ENCODE measurements at regions not wholly inside any gene's neighbourhood (a gene's known extent, or its start where the extent isn't known, plus 50 kb on each side); places are given as distances from the start of the nearest gene placed in this dataset.

DNA sequence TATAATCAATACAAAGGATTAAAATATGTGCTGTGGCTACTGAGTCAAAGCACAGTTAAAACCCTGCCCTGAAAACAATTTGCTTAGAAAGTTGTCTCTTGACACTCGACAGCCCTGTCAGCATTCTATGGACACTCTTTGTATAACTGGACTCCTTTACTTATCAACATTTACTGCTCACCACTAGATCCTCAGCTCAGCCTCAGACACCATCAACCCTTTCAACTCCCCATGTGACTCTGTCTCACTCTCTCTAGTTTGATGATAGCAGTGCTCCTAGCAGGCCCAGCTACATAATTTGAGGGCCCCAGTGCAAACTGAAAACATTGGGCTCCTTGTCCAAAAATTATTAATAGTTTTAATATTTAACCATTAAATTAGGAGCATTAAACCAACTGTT lies 181.8 kb downstream of the TENT5A start (continued):
- TF ChIP-seq, protein P1, sequence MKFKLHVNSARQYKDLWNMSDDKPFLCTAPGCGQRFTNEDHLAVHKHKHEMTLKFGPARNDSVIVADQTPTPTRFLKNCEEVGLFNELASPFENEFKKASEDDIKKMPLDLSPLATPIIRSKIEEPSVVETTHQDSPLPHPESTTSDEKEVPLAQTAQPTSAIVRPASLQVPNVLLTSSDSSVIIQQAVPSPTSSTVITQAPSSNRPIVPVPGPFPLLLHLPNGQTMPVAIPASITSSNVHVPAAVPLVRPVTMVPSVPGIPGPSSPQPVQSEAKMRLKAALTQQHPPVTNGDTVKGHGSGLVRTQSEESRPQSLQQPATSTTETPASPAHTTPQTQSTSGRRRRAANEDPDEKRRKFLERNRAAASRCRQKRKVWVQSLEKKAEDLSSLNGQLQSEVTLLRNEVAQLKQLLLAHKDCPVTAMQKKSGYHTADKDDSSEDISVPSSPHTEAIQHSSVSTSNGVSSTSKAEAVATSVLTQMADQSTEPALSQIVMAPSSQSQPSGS (CRISPR knock-in tag; IDR thresholded peaks at IDR 0.05; ENCODE audit: borderline replicate concordance, low read depth): no peak
- TF ChIP-seq ESRRA (CRISPR knock-in tag; IDR thresholded peaks at IDR 0.05; ENCODE audit: borderline replicate concordance) (no peak), MAX (CRISPR knock-in tag; IDR thresholded peaks at IDR 0.05) (no peak), ELF4 (CRISPR knock-in tag; IDR thresholded peaks at IDR 0.05; ENCODE audit: low read depth) (no peak), ZBTB43 (CRISPR knock-in tag; IDR thresholded peaks at IDR 0.05) (no peak), ATF3 (CRISPR knock-in tag; conservative IDR thresholded peaks at IDR 0.05) (no peak), NR2C2 (CRISPR knock-in tag; IDR thresholded peaks at IDR 0.05) (no peak), HMGA2 (CRISPR knock-in tag; IDR thresholded peaks at IDR 0.05) (no peak)
- TF ChIP-seq, protein P2, sequence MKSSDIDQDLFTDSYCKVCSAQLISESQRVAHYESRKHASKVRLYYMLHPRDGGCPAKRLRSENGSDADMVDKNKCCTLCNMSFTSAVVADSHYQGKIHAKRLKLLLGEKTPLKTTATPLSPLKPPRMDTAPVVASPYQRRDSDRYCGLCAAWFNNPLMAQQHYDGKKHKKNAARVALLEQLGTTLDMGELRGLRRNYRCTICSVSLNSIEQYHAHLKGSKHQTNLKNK (CRISPR knock-in tag; IDR thresholded peaks at IDR 0.05): no peak
- TF ChIP-seq, protein P3, sequence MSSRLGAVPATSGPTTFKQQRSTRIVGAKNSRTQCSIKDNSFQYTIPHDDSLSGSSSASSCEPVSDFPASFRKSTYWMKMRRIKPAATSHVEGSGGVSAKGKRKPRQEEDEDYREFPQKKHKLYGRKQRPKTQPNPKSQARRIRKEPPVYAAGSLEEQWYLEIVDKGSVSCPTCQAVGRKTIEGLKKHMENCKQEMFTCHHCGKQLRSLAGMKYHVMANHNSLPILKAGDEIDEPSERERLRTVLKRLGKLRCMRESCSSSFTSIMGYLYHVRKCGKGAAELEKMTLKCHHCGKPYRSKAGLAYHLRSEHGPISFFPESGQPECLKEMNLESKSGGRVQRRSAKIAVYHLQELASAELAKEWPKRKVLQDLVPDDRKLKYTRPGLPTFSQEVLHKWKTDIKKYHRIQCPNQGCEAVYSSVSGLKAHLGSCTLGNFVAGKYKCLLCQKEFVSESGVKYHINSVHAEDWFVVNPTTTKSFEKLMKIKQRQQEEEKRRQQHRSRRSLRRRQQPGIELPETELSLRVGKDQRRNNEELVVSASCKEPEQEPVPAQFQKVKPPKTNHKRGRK (CRISPR knock-in tag; IDR thresholded peaks at IDR 0.05; ENCODE audit: borderline replicate concordance): no peak

- no peak overlapping the region for H3K27ac Mint-ChIP-seq
- H3K4me1 Mint-ChIP-seq: peaks cover 12% of the 10 kb centered on the region
- TF ChIP-seq CDX4 (CRISPR knock-in tag; IDR thresholded peaks at IDR 0.05; ENCODE audit: borderline replicate concordance) (no peak), JAZF1 (CRISPR knock-in tag; IDR thresholded peaks at IDR 0.05) (no peak), MXD4 (CRISPR knock-in tag; IDR thresholded peaks at IDR 0.05; ENCODE audit: borderline replicate concordance) (no peak), ZNF281 (CRISPR knock-in tag; IDR thresholded peaks at IDR 0.05) (no peak)
- no peak overlapping the region for H3K4me3 Mint-ChIP-seq
- DNase-seq (ENCODE audit: low spot score) (no peak), ATAC-seq (no peak)
- ChIA-PET CTCF (no interaction called here), POLR2A (no interaction called here)
- H3K27me3 Mint-ChIP-seq (ENCODE audit: low read depth): no peaks in the 10 kb centered on the region
- H3K36me3 Mint-ChIP-seq: no peaks in the 10 kb centered on the region
- no peaks in the 10 kb centered on the region for H3K9me3 Mint-ChIP-seq
Observed at GRCh38 chr6:81568973-81569372, 183.5 kb downstream of the TENT5A start.

GRCh38 chr6:81565071-81565470 lies 187.4 kb downstream of the TENT5A start:
- Mint-ChIP-seq H3K36me3 (no peaks in the 10 kb centered on the region), H3K4me1 (peaks cover 18% of the 10 kb centered on the region), H3K4me3 (no peak overlapping the region), H3K9me3 (no peaks in the 10 kb centered on the region), H3K27me3 (ENCODE audit: low read depth) (no peaks in the 10 kb centered on the region), H3K27ac (no peak overlapping the region)
- no peak for ATAC-seq
- CTCF ChIA-PET: no interaction called here
- POLR2A ChIA-PET: no interaction called here
- DNase-seq (ENCODE audit: low spot score): no peak
- TF ChIP-seq ZNF263 (CRISPR knock-in tag; IDR thresholded peaks at IDR 0.05; ENCODE audit: low read depth) (no peak), HMGA2 (CRISPR knock-in tag; IDR thresholded peaks at IDR 0.05) (no peak), SMAD4 (CRISPR knock-in tag; IDR thresholded peaks at IDR 0.05) (no peak), TEAD1 (CRISPR knock-in tag; IDR thresholded peaks at IDR 0.05) (no peak), ZNF423 (CRISPR knock-in tag; IDR thresholded peaks at IDR 0.05) (no peak), ZNF138 (CRISPR knock-in tag; conservative IDR thresholded peaks at IDR 0.05) (no peak), GRHL2 (CRISPR knock-in tag; IDR thresholded peaks at IDR 0.05; ENCODE audit: insufficient replicate concordance, severe bottlenecking) (no peak), GTF2I (CRISPR knock-in tag; conservative IDR thresholded peaks at IDR 0.05) (no peak)
- TF ChIP-seq, protein P4, sequence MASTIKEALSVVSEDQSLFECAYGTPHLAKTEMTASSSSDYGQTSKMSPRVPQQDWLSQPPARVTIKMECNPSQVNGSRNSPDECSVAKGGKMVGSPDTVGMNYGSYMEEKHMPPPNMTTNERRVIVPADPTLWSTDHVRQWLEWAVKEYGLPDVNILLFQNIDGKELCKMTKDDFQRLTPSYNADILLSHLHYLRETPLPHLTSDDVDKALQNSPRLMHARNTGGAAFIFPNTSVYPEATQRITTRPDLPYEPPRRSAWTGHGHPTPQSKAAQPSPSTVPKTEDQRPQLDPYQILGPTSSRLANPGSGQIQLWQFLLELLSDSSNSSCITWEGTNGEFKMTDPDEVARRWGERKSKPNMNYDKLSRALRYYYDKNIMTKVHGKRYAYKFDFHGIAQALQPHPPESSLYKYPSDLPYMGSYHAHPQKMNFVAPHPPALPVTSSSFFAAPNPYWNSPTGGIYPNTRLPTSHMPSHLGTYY (CRISPR knock-in tag; IDR thresholded peaks at IDR 0.05): no peak
- TF ChIP-seq, protein P3 (CRISPR knock-in tag; IDR thresholded peaks at IDR 0.05; ENCODE audit: borderline replicate concordance): no peak

Measured in WTC11 (cell line).